Choroid plexus epithelial cell (primary cell): ENCODE measurements at regions not wholly inside any gene's neighbourhood (a gene's known extent, or its start where the extent isn't known, plus 50 kb on each side); places are given as distances from the start of the nearest gene placed in this dataset.

ENCODE experiments used
- DNase-seq: peaks from one replicate; pipeline ENCODE4 v3.0.0-alpha.2; 2010; ENCODE audit warnings: low read depth
- H3K4me3 ChIP-seq: 2 replicates; pipeline ENCODE4 v1.5.1; 2011; ENCODE audit warnings: low read depth, mild to moderate bottlenecking, control low read depth, low read length, moderate library complexity
- CTCF ChIP-seq: conservative IDR thresholded peaks from 2 replicates; pipeline ENCODE4 v1.5.1; 2011; ENCODE audit warnings: low read depth, mild to moderate bottlenecking, control low read depth, inconsistent platforms, low read length, moderate library complexity

GRCh38 chr14:66375046-66375964, 110.9 kb upstream of the CCDC196 start:
- no peak for DNase-seq
- H3K4me3 ChIP-seq: no peak overlapping the region
- TF ChIP-seq CTCF: no peak

GRCh38 chr14:66377574-66377973, 108.6 kb upstream of the CCDC196 start:
- H3K4me3 ChIP-seq: no peak overlapping the region
- TF ChIP-seq CTCF: no peak
- DNase-seq: no peak

GRCh38 chr14:66378712-66379505, 107.3 kb upstream of the CCDC196 start:
- TF ChIP-seq CTCF: no peak
- H3K4me3 ChIP-seq: no peak overlapping the region
- no peak for DNase-seq

GRCh38 chr14:66380143-66380542, 106.0 kb upstream of the CCDC196 start:
- no peak for TF ChIP-seq CTCF
- no peak for DNase-seq
- no peak overlapping the region for H3K4me3 ChIP-seq

GRCh38 chr14:66381755-66382154, 104.4 kb upstream of the CCDC196 start:
- DNase-seq: no peak
- no peak for TF ChIP-seq CTCF
- H3K4me3 ChIP-seq: no peak overlapping the region

GRCh38 chr14:66383257-66383656, 102.9 kb upstream of the CCDC196 start:
- no peak overlapping the region for H3K4me3 ChIP-seq
- DNase-seq: no peak
- TF ChIP-seq CTCF: no peak

GRCh38 chr14:66383771-66384170, 102.4 kb upstream of the CCDC196 start:
- DNase-seq: no peak
- no peak for TF ChIP-seq CTCF

More at GRCh38 chr14:66383771-66384170, 102.4 kb upstream of the CCDC196 start:
- H3K4me3 ChIP-seq: no peak overlapping the region
